ENCODE measurements at regions not wholly inside any gene's neighbourhood (a gene's known extent, or its start where the extent isn't known, plus 50 kb on each side); places are given as distances from the start of the nearest gene placed in this dataset.

DNA sequence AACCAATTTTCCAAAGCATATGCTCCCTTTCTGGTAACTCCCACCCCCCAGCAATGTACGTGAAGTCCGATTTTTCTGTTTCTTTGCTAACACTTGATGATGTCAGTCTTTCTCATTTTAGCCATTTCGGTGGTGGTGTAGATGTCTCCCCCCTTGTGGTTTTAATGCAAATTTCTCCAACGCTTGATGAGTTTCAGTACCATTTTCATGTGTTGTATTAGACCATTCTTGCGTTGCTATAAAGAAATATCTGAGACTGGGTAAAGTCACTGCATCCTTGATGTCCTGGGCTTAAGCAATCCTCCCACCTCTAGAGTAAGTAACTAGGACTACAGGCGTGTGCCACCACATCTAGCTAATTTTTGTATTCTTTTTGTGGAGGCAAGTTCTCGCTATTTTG, 148.4 kb upstream of the VCX3A start:
- TF ChIP-seq, protein P1, sequence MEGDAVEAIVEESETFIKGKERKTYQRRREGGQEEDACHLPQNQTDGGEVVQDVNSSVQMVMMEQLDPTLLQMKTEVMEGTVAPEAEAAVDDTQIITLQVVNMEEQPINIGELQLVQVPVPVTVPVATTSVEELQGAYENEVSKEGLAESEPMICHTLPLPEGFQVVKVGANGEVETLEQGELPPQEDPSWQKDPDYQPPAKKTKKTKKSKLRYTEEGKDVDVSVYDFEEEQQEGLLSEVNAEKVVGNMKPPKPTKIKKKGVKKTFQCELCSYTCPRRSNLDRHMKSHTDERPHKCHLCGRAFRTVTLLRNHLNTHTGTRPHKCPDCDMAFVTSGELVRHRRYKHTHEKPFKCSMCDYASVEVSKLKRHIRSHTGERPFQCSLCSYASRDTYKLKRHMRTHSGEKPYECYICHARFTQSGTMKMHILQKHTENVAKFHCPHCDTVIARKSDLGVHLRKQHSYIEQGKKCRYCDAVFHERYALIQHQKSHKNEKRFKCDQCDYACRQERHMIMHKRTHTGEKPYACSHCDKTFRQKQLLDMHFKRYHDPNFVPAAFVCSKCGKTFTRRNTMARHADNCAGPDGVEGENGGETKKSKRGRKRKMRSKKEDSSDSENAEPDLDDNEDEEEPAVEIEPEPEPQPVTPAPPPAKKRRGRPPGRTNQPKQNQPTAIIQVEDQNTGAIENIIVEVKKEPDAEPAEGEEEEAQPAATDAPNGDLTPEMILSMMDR (IDR thresholded peaks at IDR 0.05), result no peak
- TF ChIP-seq EP300 (IDR thresholded peaks at IDR 0.05) (no peak), POLR2A (IDR thresholded peaks at IDR 0.05) (no peak)
